Mucosa of descending colon (tissue), 3 donors: ENCODE measurements at regions not wholly inside any gene's neighbourhood (a gene's known extent, or its start where the extent isn't known, plus 50 kb on each side); places are given as distances from the start of the nearest gene placed in this dataset.

Experiments used
- ATAC-seq: fragments of 200-7000 bp; cut with Tn5 transposase; one replicate; pipeline ENCODE4 v1.9.1; 2020; ENCODE audit warnings: mild to moderate bottlenecking, moderate library complexity
- DNase-seq, 3 donors: peaks; one replicate each; pipeline ENCODE4 v3.0.0-alpha.2; 2020
- H3K36me3 ChIP-seq: fragments of 200-600 bp; one replicate; pipeline ENCODE4 v1.8.0; 2021; ENCODE audit warnings: low read depth, mild to moderate bottlenecking
- H3K4me1 ChIP-seq: fragments of 200-600 bp; one replicate; pipeline ENCODE4 v1.8.0; 2021; ENCODE audit warnings: low read depth, mild to moderate bottlenecking
- H3K4me3 ChIP-seq: fragments of 200-600 bp; one replicate; pipeline ENCODE4 v1.8.0; 2021; ENCODE audit warnings: mild to moderate bottlenecking
- H3K9me3 ChIP-seq: fragments of 200-600 bp; one replicate; pipeline ENCODE4 v1.8.0; 2021; ENCODE audit warnings: mild to moderate bottlenecking
- intact Hi-C, 2 donors: fragments of 100-400 bp; cut with DNase I in 1 of 2; cut with micrococcal nuclease in 1 of 2; formaldehyde crosslinking; loops; one replicate each; pipeline versions ENCODE4 v1.11.0 to v1.11.1; 2022; cut with DNase I, micrococcal nuclease
- TF ChIP-seq, protein P1 (sequence below): fragments of 200-600 bp; IDR thresholded peaks from one replicate; pipeline ENCODE4 v1.8.0; 2022; ENCODE audit warnings: antibody characterized with exemption, mild to moderate bottlenecking
- donor health status: DM: no; HTN: no; CAD: no; lungs with moderate emphysema.
- donor health status: DM: no; HTN: no; CAD: no.
- donor health status: DM: no; HTN: yes; CAD: no.

DNA sequence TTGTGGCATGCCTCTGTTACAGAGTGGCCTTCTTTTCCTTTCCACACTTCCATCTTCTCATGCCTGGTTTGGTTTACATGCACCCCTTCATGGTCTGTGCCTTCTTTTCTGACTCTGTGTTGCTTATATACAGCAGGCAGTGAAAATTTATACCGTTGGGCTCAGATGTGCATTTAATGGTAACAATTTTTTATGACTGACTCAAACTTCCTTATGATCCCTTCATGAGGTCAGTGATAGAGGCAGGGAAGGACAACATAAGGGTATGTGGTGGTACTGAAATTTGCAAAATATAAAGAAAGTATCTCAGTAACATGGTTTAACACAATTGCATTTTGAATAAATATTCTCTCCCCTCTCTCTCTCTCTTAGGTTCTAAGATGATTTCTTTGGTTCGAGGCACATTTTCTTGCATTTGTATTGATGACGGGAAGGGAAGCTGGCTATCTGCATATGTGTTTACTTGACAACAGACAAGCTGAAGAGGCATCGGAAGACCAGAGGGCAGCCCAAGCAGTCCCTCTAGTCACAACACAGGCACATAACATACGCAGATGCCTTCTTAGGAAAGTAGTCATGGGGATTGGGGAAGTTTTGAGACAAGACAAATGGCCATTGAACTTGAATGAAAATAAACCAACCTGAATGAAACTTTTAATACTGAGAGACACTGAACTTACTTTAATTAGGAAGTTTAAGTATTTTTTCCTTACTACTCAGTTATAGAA is 163.3 kb upstream of the LEF1 start:
- TF ChIP-seq, protein P1, sequence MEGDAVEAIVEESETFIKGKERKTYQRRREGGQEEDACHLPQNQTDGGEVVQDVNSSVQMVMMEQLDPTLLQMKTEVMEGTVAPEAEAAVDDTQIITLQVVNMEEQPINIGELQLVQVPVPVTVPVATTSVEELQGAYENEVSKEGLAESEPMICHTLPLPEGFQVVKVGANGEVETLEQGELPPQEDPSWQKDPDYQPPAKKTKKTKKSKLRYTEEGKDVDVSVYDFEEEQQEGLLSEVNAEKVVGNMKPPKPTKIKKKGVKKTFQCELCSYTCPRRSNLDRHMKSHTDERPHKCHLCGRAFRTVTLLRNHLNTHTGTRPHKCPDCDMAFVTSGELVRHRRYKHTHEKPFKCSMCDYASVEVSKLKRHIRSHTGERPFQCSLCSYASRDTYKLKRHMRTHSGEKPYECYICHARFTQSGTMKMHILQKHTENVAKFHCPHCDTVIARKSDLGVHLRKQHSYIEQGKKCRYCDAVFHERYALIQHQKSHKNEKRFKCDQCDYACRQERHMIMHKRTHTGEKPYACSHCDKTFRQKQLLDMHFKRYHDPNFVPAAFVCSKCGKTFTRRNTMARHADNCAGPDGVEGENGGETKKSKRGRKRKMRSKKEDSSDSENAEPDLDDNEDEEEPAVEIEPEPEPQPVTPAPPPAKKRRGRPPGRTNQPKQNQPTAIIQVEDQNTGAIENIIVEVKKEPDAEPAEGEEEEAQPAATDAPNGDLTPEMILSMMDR, result no peak
- DNase-seq (no peak), ATAC-seq (peak; percentile 76)
- no peak overlapping the region for H3K4me3 ChIP-seq
- H3K36me3 ChIP-seq, result no peaks in the 10 kb centered on the region
- H3K4me1 ChIP-seq, result no peaks in the 10 kb centered on the region
- intact Hi-C loops, result no loop called here
- H3K9me3 ChIP-seq, result no peaks in the 10 kb centered on the region

DNA sequence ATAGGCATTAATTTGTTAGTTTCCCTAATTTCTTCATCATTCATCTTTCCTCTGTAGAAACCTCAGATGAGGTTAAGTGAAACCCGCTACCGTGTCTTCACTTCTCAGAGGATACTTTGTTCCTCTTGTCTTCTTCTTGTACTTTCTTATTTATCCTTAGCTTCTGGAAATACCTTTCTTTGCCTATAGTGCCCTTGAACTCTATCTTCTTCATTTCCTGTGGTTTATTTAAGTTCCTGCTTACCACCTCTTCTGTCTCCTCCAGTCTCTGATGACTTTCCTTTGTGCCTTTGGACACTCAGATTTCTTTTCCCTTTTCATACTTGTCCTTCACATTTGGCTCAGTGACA is 159.6 kb upstream of the LEF1 start:
- Histone ChIP-seq H3K4me1 (no peaks in the 10 kb centered on the region), H3K4me3 (no peak overlapping the region), H3K9me3 (no peaks in the 10 kb centered on the region), H3K36me3 (no peaks in the 10 kb centered on the region)
- intact Hi-C loops, result no loop called here
- TF ChIP-seq, protein P1, result no peak
- no peak for DNase-seq
- no peak for ATAC-seq

GRCh38 chr4:108327642-108328382 is 159.1 kb upstream of the LEF1 start:
- DNase-seq (no peak), ATAC-seq (peak; percentile 89)
- TF ChIP-seq, protein P1, result no peak
- Histone ChIP-seq H3K4me1 (no peaks in the 10 kb centered on the region), H3K36me3 (no peaks in the 10 kb centered on the region), H3K9me3 (no peaks in the 10 kb centered on the region), H3K4me3 (no peak overlapping the region)
- intact Hi-C loops, result no loop called here

DNA sequence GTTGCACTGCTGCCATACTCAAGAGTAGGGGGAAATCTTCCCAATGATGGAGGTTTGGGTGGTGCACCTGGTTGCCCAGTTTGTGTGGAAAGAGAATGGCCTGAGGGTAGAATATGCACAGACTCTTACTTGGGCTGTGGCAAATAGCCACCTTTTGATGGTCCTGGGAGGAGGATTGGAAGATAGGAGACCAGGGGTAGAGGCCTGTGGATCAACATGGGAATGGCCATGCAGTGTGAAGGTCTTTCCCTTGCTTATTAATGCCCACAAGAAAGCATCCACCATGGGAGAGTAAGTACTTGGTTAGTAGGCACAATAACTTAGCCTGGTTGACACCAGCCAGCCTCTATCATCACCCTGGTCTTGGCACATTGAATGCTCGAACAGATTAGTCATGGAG is 156.8 kb upstream of the LEF1 start:
- ATAC-seq, result no peak
- TF ChIP-seq, protein P1, result no peak
- intact Hi-C loops, result no loop called here

GRCh38 chr4:108324450-108324849 is 155.7 kb upstream of the LEF1 start:
- intact Hi-C loops, result no loop called here
- Histone ChIP-seq H3K36me3 (no peaks in the 10 kb centered on the region), H3K4me3 (no peak overlapping the region), H3K4me1 (no peaks in the 10 kb centered on the region), H3K9me3 (no peaks in the 10 kb centered on the region)
- TF ChIP-seq, protein P1, result no peak
- ATAC-seq, result no peak
- DNase-seq, result no peak

More for the DNA sequence above, 156.8 kb upstream of the LEF1 start:
- H3K4me1 ChIP-seq, result no peaks in the 10 kb centered on the region
- H3K36me3 ChIP-seq, result no peaks in the 10 kb centered on the region
- H3K4me3 ChIP-seq, result no peak overlapping the region
- no peaks in the 10 kb centered on the region for H3K9me3 ChIP-seq
- no peak for DNase-seq
